PFSK-1 (cell line): ENCODE measurements at regions not wholly inside any gene's neighbourhood (a gene's known extent, or its start where the extent isn't known, plus 50 kb on each side); places are given as distances from the start of the nearest gene placed in this dataset.

Experiments used
- FOXP2 ChIP-seq: optimal IDR thresholded peaks from 2 replicates; pipeline ENCODE3; 2011; ENCODE audit warnings: borderline replicate concordance, control low read depth, inconsistent platforms; ENCODE audit not compliant: insufficient read depth; ENCODE audit errors: extremely low read length, extremely low read depth
- POLR2AphosphoS5 ChIP-seq: IDR thresholded peaks from 2 replicates; pipeline ENCODE4 v1.6.1; 2012; ENCODE audit warnings: low read depth, mild to moderate bottlenecking, control low read depth, low read length, moderate library complexity
- REST ChIP-seq, 2 experiments: IDR thresholded peaks; 2 replicates each; pipeline versions ENCODE4 v1.6.1 to v1.8.0; 2011 to 2012; ENCODE audit warnings: low read depth in 2 of 2, low read length in 2 of 2, control low read depth in 1 of 2, inconsistent platforms in 1 of 2, mild to moderate bottlenecking in 1 of 2, moderate library complexity in 1 of 2; ENCODE audit not compliant: insufficient read depth in 1 of 2
- SIN3A ChIP-seq: IDR thresholded peaks from 2 replicates; pipeline ENCODE4 v1.6.1; 2012; ENCODE audit warnings: mild to moderate bottlenecking, low read length, moderate library complexity, borderline replicate concordance; ENCODE audit not compliant: insufficient read depth
- TAF1 ChIP-seq: IDR thresholded peaks from 2 replicates; pipeline ENCODE4 v1.6.1; 2012; ENCODE audit warnings: low read length, control low read depth, borderline replicate concordance; ENCODE audit not compliant: insufficient read depth

DNA sequence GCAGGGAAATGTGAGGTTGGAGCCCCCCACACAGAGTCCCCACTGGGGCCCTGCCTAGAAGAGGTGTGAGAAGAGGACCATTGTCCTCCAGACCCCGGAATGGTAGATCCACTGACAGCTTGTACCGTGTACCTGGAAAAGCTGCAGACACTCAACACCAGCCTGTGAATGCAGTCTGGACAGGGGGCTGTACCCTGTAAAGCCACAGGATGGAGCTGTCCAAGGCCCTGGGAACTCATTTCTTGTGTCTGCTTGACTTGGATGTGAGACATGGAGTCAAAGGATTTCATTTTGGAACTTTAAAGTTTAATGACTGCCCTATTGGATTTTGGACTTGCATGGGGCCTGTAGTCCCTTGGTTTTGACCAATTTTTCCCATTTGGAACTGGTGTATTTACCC, 535.0 kb upstream of the MEF2C start:
- TF ChIP-seq REST (IDR thresholded peaks at IDR 0.05; ENCODE audit: insufficient read depth in 1 of 2, low read depth in 2 of 2, low read length in 2 of 2) (peak in 1 of 2 experiments; percentile 49; a peak in 1 of 4 replicates), POLR2AphosphoS5 (no peak)

DNA sequence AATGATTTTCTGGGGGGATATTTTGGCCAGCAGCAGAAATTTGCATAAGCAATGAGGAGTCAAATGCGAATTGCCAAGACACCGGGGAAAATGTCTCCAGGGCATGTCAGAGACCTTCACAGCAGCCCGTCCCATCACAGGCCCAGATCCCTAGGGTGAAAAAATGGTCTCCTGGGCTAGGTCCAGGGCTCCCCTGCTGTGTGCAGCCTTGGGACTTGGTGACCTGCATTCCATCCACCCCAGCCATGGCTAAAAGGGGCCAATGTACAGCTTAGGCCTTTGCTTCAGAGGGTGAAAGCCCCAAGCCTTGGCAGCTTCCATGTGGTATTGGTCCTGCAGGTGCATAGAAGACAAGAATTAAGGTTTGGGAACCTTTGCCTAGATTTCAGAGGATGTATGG, 534.5 kb upstream of the MEF2C start:
- TF ChIP-seq REST (IDR thresholded peaks at IDR 0.05; ENCODE audit: insufficient read depth in 1 of 2, low read depth in 2 of 2, low read length in 2 of 2) (no peak), SIN3A (no peak), TAF1 (no peak), POLR2AphosphoS5 (no peak), FOXP2 (no peak)

GRCh38 chr5:89411891-89412290, 528.9 kb upstream of the MEF2C start:
- no peak for TF ChIP-seq TAF1
- no peak for TF ChIP-seq POLR2AphosphoS5
- no peak for TF ChIP-seq SIN3A
- no peak for TF ChIP-seq REST (IDR thresholded peaks at IDR 0.05; ENCODE audit: insufficient read depth in 1 of 2, low read depth in 2 of 2, low read length in 2 of 2)
- TF ChIP-seq FOXP2 = no peak

- TF ChIP-seq SIN3A (no peak), POLR2AphosphoS5 (no peak), REST (IDR thresholded peaks at IDR 0.05; ENCODE audit: insufficient read depth in 1 of 2, low read depth in 2 of 2, low read length in 2 of 2) (no peak), FOXP2 (no peak), TAF1 (no peak)
Observed at GRCh38 chr5:89407054-89407453, 524.1 kb upstream of the MEF2C start.

- TF ChIP-seq SIN3A (no peak), FOXP2 (no peak), POLR2AphosphoS5 (no peak), TAF1 (no peak), REST (IDR thresholded peaks at IDR 0.05; ENCODE audit: insufficient read depth in 1 of 2, low read depth in 2 of 2, low read length in 2 of 2) (no peak)
Observed at GRCh38 chr5:89401659-89402058, 518.7 kb upstream of the MEF2C start.
